EL (cell line): ENCODE measurements at regions not wholly inside any gene's neighbourhood (a gene's known extent, or its start where the extent isn't known, plus 50 kb on each side); places are given as distances from the start of the nearest gene placed in this dataset.

ENCODE experiments used
- DNase-seq: peaks from one replicate; pipeline ENCODE4 v3.0.0-alpha.2; 2016

GRCh38 chr16:79768276-79768970, 167.9 kb upstream of the MAF start:
- no peak for DNase-seq

GRCh38 chr16:79767421-79768275, 167.1 kb upstream of the MAF start:
- DNase-seq, result peak; percentile 30

- no peak for DNase-seq
These were observed 165.4 kb upstream of the MAF start for GRCh38 chr16:79765901-79766394.

GRCh38 chr16:79765431-79765830, 164.9 kb upstream of the MAF start:
- no peak for DNase-seq

GRCh38 chr16:79764415-79765110, 164.0 kb upstream of the MAF start:
- DNase-seq, result no peak

- DNase-seq, result no peak
These were observed 161.7 kb upstream of the MAF start for GRCh38 chr16:79762217-79762616.

GRCh38 chr16:79758615-79759346, 158.2 kb upstream of the MAF start:
- DNase-seq, result no peak

GRCh38 chr16:79757968-79758367, 157.4 kb upstream of the MAF start:
- DNase-seq, result no peak

- DNase-seq, result no peak
These were observed 156.6 kb upstream of the MAF start for GRCh38 chr16:79757163-79757562.

- DNase-seq, result no peak
These were observed 156.0 kb upstream of the MAF start for GRCh38 chr16:79756571-79756970.

GRCh38 chr16:79754501-79754900, 154.0 kb upstream of the MAF start:
- DNase-seq, result no peak

GRCh38 chr16:79754081-79754480, 153.5 kb upstream of the MAF start:
- DNase-seq, result no peak

GRCh38 chr16:79753286-79753685, 152.7 kb upstream of the MAF start:
- no peak for DNase-seq

- no peak for DNase-seq
These were observed 151.9 kb upstream of the MAF start for GRCh38 chr16:79752396-79752795.

GRCh38 chr16:79751471-79752184, 151.1 kb upstream of the MAF start:
- no peak for DNase-seq

GRCh38 chr16:79750311-79750710, 149.8 kb upstream of the MAF start:
- DNase-seq, result no peak

- no peak for DNase-seq
These were observed 148.1 kb upstream of the MAF start for GRCh38 chr16:79748629-79749028.

GRCh38 chr16:79747688-79748087, 147.2 kb upstream of the MAF start:
- DNase-seq, result no peak

GRCh38 chr16:79740252-79740651, 139.7 kb upstream of the MAF start:
- DNase-seq, result no peak

GRCh38 chr16:79735271-79735670, 134.7 kb upstream of the MAF start:
- no peak for DNase-seq

GRCh38 chr16:79734721-79735120, 134.2 kb upstream of the MAF start:
- DNase-seq, result no peak

- no peak for DNase-seq
These were observed 128.3 kb upstream of the MAF start for GRCh38 chr16:79728923-79729240.
